ENCODE measurements at regions not wholly inside any gene's neighbourhood (a gene's known extent, or its start where the extent isn't known, plus 50 kb on each side); places are given as distances from the start of the nearest gene placed in this dataset.

- TF ChIP-seq, protein P1, sequence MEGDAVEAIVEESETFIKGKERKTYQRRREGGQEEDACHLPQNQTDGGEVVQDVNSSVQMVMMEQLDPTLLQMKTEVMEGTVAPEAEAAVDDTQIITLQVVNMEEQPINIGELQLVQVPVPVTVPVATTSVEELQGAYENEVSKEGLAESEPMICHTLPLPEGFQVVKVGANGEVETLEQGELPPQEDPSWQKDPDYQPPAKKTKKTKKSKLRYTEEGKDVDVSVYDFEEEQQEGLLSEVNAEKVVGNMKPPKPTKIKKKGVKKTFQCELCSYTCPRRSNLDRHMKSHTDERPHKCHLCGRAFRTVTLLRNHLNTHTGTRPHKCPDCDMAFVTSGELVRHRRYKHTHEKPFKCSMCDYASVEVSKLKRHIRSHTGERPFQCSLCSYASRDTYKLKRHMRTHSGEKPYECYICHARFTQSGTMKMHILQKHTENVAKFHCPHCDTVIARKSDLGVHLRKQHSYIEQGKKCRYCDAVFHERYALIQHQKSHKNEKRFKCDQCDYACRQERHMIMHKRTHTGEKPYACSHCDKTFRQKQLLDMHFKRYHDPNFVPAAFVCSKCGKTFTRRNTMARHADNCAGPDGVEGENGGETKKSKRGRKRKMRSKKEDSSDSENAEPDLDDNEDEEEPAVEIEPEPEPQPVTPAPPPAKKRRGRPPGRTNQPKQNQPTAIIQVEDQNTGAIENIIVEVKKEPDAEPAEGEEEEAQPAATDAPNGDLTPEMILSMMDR (conservative IDR thresholded peaks at IDR 0.05; ENCODE audit: control insufficient read depth, insufficient read depth, low read depth, low read length), result no peak
- H3K4me3 ChIP-seq (ENCODE audit: control insufficient read depth, low read depth, low read length), result no peak overlapping the region
- no peak for DNase-seq (ENCODE audit: low read depth)
These were observed 104.8 kb upstream of the SLC8A1 start for GRCh38 chr2:40556739-40557138.

- no peak overlapping the region for H3K4me3 ChIP-seq (ENCODE audit: control insufficient read depth, low read depth, low read length)
- DNase-seq (ENCODE audit: low read depth), result no peak
- TF ChIP-seq, protein P1 (conservative IDR thresholded peaks at IDR 0.05; ENCODE audit: control insufficient read depth, insufficient read depth, low read depth, low read length), result no peak
These were observed 106.9 kb upstream of the SLC8A1 start for GRCh38 chr2:40558761-40559160.

GRCh38 chr2:40559175-40559574 is 107.3 kb upstream of the SLC8A1 start:
- TF ChIP-seq, protein P1 (conservative IDR thresholded peaks at IDR 0.05; ENCODE audit: control insufficient read depth, insufficient read depth, low read depth, low read length), result no peak
- no peak for DNase-seq (ENCODE audit: low read depth)
- H3K4me3 ChIP-seq (ENCODE audit: control insufficient read depth, low read depth, low read length), result no peak overlapping the region

- DNase-seq (ENCODE audit: low read depth), result no peak
- TF ChIP-seq, protein P1 (conservative IDR thresholded peaks at IDR 0.05; ENCODE audit: control insufficient read depth, insufficient read depth, low read depth, low read length), result no peak
- H3K4me3 ChIP-seq (ENCODE audit: control insufficient read depth, low read depth, low read length), result no peak overlapping the region
These were observed 112.3 kb upstream of the SLC8A1 start for GRCh38 chr2:40564184-40564583.

DNA sequence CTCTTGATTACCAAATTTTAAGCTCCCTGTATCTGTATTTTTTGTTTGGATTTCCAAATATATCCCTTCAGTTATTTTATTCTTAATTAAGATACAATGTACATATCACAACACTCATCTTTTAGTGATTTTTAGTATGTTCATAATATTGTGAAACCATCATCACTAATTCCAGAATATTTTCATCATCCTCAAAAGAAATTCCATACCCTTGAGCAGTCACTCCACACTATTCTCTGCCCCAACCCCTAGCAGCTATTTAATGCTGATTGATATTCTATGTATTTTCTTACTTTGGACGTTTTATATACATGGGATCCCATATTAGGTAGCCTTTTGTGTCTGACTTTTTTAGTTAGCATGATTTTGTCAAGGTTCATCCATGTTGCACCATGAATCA is 127.4 kb upstream of the SLC8A1 start:
- TF ChIP-seq, protein P1 (conservative IDR thresholded peaks at IDR 0.05; ENCODE audit: control insufficient read depth, insufficient read depth, low read depth, low read length), result no peak
- DNase-seq (ENCODE audit: low read depth), result peak; percentile 19

DNA sequence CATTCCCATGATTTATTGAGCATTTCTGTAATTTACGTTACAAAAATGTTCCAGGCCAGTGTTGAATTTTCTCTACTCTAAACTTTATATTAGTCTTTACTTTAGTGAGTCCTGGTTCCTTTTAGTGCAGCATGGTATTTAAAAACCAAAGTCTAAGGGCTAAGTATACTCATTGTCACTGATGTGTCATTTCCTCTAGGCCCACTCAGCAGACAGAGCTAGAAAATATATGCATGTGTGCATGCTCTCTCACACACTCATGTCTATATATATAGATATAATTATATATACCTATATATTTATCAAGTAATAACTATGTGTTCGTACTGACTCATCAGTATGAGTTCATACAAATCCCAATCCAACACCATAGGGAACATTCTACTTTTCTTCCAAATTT is 132.5 kb upstream of the SLC8A1 start:
- no peak overlapping the region for H3K4me3 ChIP-seq (ENCODE audit: control insufficient read depth, low read depth, low read length)
- TF ChIP-seq, protein P1 (conservative IDR thresholded peaks at IDR 0.05; ENCODE audit: control insufficient read depth, insufficient read depth, low read depth, low read length), result no peak
- peak; percentile 47 for DNase-seq (ENCODE audit: low read depth)

More for the DNA sequence above, 127.4 kb upstream of the SLC8A1 start:
- no peak overlapping the region for H3K4me3 ChIP-seq (ENCODE audit: control insufficient read depth, low read depth, low read length)

DNA sequence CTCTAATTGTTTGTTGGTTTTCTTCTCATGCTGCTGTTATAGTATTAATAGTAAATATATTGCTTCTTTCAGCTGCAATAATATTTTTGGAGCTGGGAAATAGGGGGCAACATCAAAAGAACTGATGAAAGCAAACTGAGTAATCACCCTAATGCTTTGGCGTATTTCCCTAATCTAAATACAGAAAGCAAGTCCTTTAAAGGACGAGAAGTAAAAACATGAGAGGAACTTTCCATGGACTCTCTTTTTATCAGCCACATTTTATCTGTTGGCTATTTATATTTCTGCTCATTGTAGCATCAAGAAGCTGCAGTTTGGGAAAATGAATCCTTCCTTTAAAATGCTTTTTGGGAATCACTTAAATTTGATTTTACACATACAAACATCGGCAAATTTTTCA is 139.9 kb upstream of the SLC8A1 start:
- DNase-seq (ENCODE audit: low read depth), result no peak
- TF ChIP-seq, protein P1 (conservative IDR thresholded peaks at IDR 0.05; ENCODE audit: control insufficient read depth, insufficient read depth, low read depth, low read length), result no peak
- no peak overlapping the region for H3K4me3 ChIP-seq (ENCODE audit: control insufficient read depth, low read depth, low read length)

Measured in fibroblast of mammary gland (primary cell).